Stomach (tissue), 8 donors: ENCODE measurements at regions not wholly inside any gene's neighbourhood (a gene's known extent, or its start where the extent isn't known, plus 50 kb on each side); places are given as distances from the start of the nearest gene placed in this dataset.

ENCODE experiments used
- DNase-seq, 2 donors: peaks; one replicate each; pipeline versions ENCODE4 v3.0.0 to v3.0.0-alpha.2; 2013 to 2019
- H3K27ac ChIP-seq, 5 donors: fragments of 200-600 bp in 4 of 5; sonication (generic) in 4 of 5; one replicate each; pipeline ENCODE4 v1.5.1; 2013 to 2019; ENCODE audit warnings: mild to moderate bottlenecking in 1 of 5, moderate library complexity in 1 of 5
- H3K27me3 ChIP-seq, 3 donors: fragments of 200-600 bp; sonication (generic); one replicate each; pipeline ENCODE4 v1.5.1; 2017 to 2019; ENCODE audit warnings: mixed run types in 1 of 3
- H3K36me3 ChIP-seq, 4 donors: fragments of 200-600 bp; sonication (generic); 1 replicate in 3 of 4; 2 replicates in 1 of 4; pipeline ENCODE4 v1.5.1; 2016 to 2019
- H3K4me1 ChIP-seq, 4 donors: fragments of 200-600 bp; sonication (generic); one replicate each; pipeline ENCODE4 v1.5.1; 2016 to 2019
- H3K4me3 ChIP-seq, 4 donors: fragments of 200-600 bp; sonication (generic) in 3 of 4; one replicate each; pipeline ENCODE4 v1.5.1; 2016 to 2019; ENCODE audit warnings: mild to moderate bottlenecking in 1 of 4
- H3K9me3 ChIP-seq, 4 donors: fragments of 200-600 bp; sonication (generic); one replicate each; pipeline ENCODE4 v1.5.1; 2016 to 2019
- CTCF ChIP-seq, 7 experiments: fragments of 450-650 bp in 4 of 7; fragments of 200-600 bp in 3 of 7; sonication (generic) in 3 of 7; IDR thresholded peaks; one replicate each; pipeline ENCODE4 v1.5.1; 2016 to 2019; ENCODE audit warnings: antibody characterized with exemption in 7 of 7, control low read depth in 2 of 7, mild to moderate bottlenecking in 1 of 7
- EP300 ChIP-seq: sonication (generic); formaldehyde crosslinking; IDR thresholded peaks from one replicate; pipeline ENCODE4 v1.6.1; 2017; ENCODE audit warnings: antibody characterized with exemption
- POLR2A ChIP-seq, 4 donors: fragments of 450-650 bp; IDR thresholded peaks; one replicate each; pipeline ENCODE4 v1.6.1; 2016; ENCODE audit warnings: antibody characterized with exemption in 4 of 4, control low read depth in 2 of 4, mild to moderate bottlenecking in 1 of 4, moderate library complexity in 1 of 4
- POLR2AphosphoS5 ChIP-seq, 3 donors: sonication (generic); formaldehyde crosslinking; IDR thresholded peaks; one replicate each; pipeline ENCODE4 v1.6.1; 2016; ENCODE audit warnings: antibody characterized with exemption in 3 of 3
- WGBS, 5 donors: extraction: QIAGEN DNeasy Blood & Tissue Kit in 3 of 5; methylation state at CpG; one replicate each; pipeline versions ENCODE4 v1.1.5 to v1.1.7; 2013 to 2018; 5-methylcytosine and 5-hydroxymethylcytosine counted together
- intact Hi-C: fragments of 100-400 bp; cut with DNase I; formaldehyde crosslinking; loops from one replicate; pipeline ENCODE4 v1.15.1; 2023; ENCODE audit warnings: low total_unique reads
- donor health status: healthy with polysubstance abuse.
- donor health status: Bipolar disorder and iron deficiency.
- donor health status: healthy.

- H3K4me3 ChIP-seq, result no peak overlapping the region
- no peaks in the 10 kb centered on the region for H3K27me3 ChIP-seq
- no peaks in the 10 kb centered on the region for H3K36me3 ChIP-seq
- H3K27ac ChIP-seq, result no peak overlapping the region
- no peaks in the 10 kb centered on the region for H3K4me1 ChIP-seq
- WGBS, 5 donors, result 70 to 94% (median 91%) methylated on average over 1 to 2 of the region's 2 CpGs
- H3K9me3 ChIP-seq, result peaks cover 0 to 18% (median 11%) of the 10 kb centered on the region in 4 donors
- DNase-seq, result no peak
- TF ChIP-seq CTCF (IDR thresholded peaks at IDR 0.05) (no peak), POLR2A (IDR thresholded peaks at IDR 0.05) (no peak), POLR2AphosphoS5 (IDR thresholded peaks at IDR 0.05) (no peak), EP300 (no peak)
- intact Hi-C loops, result no loop called here
These were observed 140.7 kb upstream of the MCHR2 start for GRCh38 chr6:100134703-100135102.

GRCh38 chr6:100134297-100134696 lies 140.3 kb upstream of the MCHR2 start:
- DNase-seq, result no peak
- Histone ChIP-seq H3K27me3 (no peaks in the 10 kb centered on the region), H3K36me3 (no peaks in the 10 kb centered on the region), H3K4me1 (no peaks in the 10 kb centered on the region), H3K27ac (no peak overlapping the region), H3K9me3 (peaks cover 0 to 18% (median 11%) of the 10 kb centered on the region in 4 donors), H3K4me3 (no peak overlapping the region)
- intact Hi-C loops, result no loop called here
- 46 to 66% (median 53%) methylated on average over 2 of the region's 2 CpGs for WGBS, 5 donors
- TF ChIP-seq POLR2A (IDR thresholded peaks at IDR 0.05), result no peak
- TF ChIP-seq EP300, result no peak
- no peak for TF ChIP-seq POLR2AphosphoS5 (IDR thresholded peaks at IDR 0.05)
- TF ChIP-seq CTCF (IDR thresholded peaks at IDR 0.05), result no peak

- H3K9me3 ChIP-seq, result peaks cover 0 to 18% (median 11%) of the 10 kb centered on the region in 4 donors
- peaks cover 0 to 3% (median 0%) of the 10 kb centered on the region in 3 donors for H3K27me3 ChIP-seq
- no peaks in the 10 kb centered on the region for H3K4me1 ChIP-seq
- no peak for DNase-seq
- H3K27ac ChIP-seq, result no peak overlapping the region
- no peak for TF ChIP-seq CTCF (IDR thresholded peaks at IDR 0.05)
- TF ChIP-seq EP300, result no peak
- no peak for TF ChIP-seq POLR2A (IDR thresholded peaks at IDR 0.05)
- no peak for TF ChIP-seq POLR2AphosphoS5 (IDR thresholded peaks at IDR 0.05)
- no peak overlapping the region for H3K4me3 ChIP-seq
- no peaks in the 10 kb centered on the region for H3K36me3 ChIP-seq
- intact Hi-C loops, result no loop called here
These were observed 138.0 kb upstream of the MCHR2 start for GRCh38 chr6:100132005-100132404.

- H3K4me1 ChIP-seq, result no peaks in the 10 kb centered on the region
- peaks cover 0 to 18% (median 11%) of the 10 kb centered on the region in 4 donors for H3K9me3 ChIP-seq
- no peaks in the 10 kb centered on the region for H3K36me3 ChIP-seq
- no peak overlapping the region for H3K4me3 ChIP-seq
- DNase-seq, result no peak
- intact Hi-C loops, result no loop called here
- TF ChIP-seq EP300, result no peak
- no peak for TF ChIP-seq POLR2A (IDR thresholded peaks at IDR 0.05)
- TF ChIP-seq POLR2AphosphoS5 (IDR thresholded peaks at IDR 0.05), result no peak
- TF ChIP-seq CTCF (IDR thresholded peaks at IDR 0.05), result no peak
- no peak overlapping the region for H3K27ac ChIP-seq
- H3K27me3 ChIP-seq, result peaks cover 0 to 4% (median 0%) of the 10 kb centered on the region in 3 donors
- 90 to 97% (median 95%) methylated on average over 1 of the region's 1 CpG for WGBS, 5 donors
These were observed 136.6 kb upstream of the MCHR2 start for GRCh38 chr6:100130630-100131029.
